DND-41 (cell line): ENCODE measurements at regions not wholly inside any gene's neighbourhood (a gene's known extent, or its start where the extent isn't known, plus 50 kb on each side); places are given as distances from the start of the nearest gene placed in this dataset.

Experiments used
- EZH2 ChIP-seq: IDR thresholded peaks from 3 replicates; pipeline ENCODE4 v1.6.1; 2012; ENCODE audit warnings: borderline replicate concordance, low read depth, mild to moderate bottlenecking, moderate library complexity, low read length, inconsistent platforms; ENCODE audit not compliant: severe bottlenecking
- TF ChIP-seq, protein P1 (sequence below): IDR thresholded peaks from 2 replicates; pipeline ENCODE4 v1.5.1; 2012; ENCODE audit warnings: borderline replicate concordance, low read length, moderate library complexity, mild to moderate bottlenecking; ENCODE audit not compliant: poor library complexity, severe bottlenecking; ENCODE audit errors: extremely low read depth

DNA sequence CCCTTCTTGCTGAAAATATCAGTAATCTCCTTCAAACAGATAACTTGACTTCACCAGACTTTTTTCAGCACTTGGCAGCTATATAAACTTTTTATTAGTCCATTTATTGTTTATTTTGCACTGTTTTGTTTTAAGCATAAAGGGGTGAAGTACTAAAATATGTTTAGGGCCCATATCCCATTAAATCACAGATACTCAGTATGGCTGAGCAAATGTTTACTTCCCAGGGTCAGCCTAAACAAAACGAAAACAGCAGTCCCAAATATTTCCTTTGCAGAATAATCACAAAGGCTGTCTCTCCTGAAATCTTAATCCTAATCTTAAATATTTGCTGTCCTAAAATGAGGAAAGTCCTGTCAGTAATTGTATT lies 649.6 kb downstream of the TNS3 start:
- TF ChIP-seq, protein P1, sequence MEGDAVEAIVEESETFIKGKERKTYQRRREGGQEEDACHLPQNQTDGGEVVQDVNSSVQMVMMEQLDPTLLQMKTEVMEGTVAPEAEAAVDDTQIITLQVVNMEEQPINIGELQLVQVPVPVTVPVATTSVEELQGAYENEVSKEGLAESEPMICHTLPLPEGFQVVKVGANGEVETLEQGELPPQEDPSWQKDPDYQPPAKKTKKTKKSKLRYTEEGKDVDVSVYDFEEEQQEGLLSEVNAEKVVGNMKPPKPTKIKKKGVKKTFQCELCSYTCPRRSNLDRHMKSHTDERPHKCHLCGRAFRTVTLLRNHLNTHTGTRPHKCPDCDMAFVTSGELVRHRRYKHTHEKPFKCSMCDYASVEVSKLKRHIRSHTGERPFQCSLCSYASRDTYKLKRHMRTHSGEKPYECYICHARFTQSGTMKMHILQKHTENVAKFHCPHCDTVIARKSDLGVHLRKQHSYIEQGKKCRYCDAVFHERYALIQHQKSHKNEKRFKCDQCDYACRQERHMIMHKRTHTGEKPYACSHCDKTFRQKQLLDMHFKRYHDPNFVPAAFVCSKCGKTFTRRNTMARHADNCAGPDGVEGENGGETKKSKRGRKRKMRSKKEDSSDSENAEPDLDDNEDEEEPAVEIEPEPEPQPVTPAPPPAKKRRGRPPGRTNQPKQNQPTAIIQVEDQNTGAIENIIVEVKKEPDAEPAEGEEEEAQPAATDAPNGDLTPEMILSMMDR: no peak
- no peak for TF ChIP-seq EZH2
